Activated CD4-positive, alpha-beta T cell treated with anti-CD3 and anti-CD28 coated beads, Interleukin-2, amount 50 U/mL, for 24 hours (primary cell): ENCODE measurements at regions not wholly inside any gene's neighbourhood (a gene's known extent, or its start where the extent isn't known, plus 50 kb on each side); places are given as distances from the start of the nearest gene placed in this dataset.
"Not testable (repeated sequence)": the region's sequence is repeated elsewhere in the genome, so short reads cannot be mapped to it uniquely, and the experiment has no call there.

Experiments
- DNase-seq, 2 donors: peaks; one replicate each; pipeline ENCODE4 v3.0.0-alpha.2; 2020; ENCODE audit warnings: low read depth in 1 of 2, low spot score in 1 of 2

DNA sequence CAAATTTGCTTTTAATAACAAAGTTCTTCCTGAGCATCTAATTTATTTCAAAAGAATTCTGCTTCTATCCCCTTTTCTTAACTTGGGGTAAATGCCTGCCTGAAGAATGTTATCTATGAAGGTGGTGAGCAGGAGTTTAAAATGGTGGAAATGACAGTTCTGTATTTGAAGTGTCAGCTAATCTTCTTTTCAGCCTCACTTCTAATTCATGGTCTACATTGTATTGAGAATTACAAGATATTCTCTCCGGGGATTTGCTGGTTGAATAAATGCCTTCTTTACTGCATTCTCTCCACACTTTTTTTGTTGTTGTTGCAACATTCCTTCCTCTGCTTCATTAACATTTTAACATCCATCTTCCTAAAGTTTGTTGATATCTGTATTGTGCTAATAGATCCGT, 143.1 kb upstream of the GRIN3A start:
- no peak for DNase-seq

DNA sequence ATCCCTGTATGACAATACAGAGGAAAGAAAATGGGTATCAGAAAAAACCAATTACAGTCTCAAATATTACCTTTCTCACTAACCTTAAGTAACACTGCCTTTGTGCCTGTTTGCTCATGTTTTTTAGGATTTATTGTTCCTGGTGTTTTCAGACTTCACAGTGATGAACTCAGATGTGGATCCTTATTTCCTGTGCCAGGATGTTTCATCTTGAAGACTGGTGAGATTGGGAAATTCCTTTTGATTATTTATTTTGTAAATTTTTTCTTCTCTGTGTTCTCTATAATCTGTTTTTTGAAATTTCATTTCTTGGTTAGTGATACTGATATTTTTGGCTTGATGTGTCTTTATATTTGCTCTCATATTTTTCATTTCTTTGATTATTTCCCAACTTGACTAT, 142.4 kb upstream of the GRIN3A start:
- DNase-seq: no peak

DNA sequence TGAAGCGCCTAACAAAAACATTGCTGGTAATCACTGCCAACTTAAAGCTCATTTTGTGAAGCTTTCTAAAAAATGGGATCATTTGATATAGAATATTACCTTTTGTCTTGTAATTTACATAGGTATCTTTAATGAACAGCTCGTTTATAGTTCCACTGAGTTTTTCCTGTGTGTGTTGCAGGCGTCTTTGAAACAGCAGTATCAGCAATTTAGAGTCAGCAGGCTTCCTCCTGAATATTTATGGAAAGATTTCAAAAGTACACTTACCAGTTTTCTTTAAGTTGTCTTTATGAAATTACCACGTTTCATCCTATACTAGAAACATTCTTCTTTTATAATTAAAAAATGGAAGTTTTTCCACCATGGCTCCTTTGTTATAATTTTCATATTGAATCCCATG, 140.3 kb upstream of the GRIN3A start:
- no peak for DNase-seq

DNA sequence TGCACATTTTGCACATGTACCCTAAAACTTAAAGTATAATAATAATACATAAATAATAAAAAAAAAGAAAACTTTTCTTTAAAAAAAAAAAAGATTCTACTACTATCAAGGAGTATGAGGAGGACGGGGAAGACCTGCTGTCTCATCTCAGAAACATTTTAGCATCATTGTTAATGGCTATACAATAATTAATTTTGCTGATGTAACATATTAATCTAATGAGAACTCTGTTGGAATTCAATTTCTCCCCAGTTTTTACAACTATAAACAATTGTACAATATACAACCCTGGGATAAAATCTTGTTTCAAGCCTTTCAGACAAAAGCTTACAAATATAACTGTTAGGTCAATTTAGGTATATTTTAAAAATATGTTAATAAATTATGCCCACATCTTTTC, 139.0 kb upstream of the GRIN3A start:
- no peak for DNase-seq

DNA sequence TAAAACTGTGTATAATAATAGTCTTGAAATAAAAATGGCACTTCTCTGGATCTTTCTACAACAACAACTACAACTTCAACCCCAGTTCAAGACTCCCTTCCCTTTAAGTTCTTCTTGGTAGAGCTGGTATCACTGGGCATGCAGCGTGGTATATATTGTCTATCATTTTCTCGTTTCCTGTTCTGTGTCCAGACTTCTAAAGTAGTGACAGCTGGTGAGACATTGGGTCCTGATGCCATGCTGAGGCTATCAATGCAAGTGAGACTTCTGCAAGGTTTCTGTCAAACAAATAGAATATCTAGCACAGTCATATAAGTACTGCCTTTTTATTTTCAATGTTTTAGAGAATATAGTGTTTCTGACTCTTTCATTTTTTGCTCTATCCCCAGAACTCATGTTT, 123.0 kb upstream of the GRIN3A start:
- no peak for DNase-seq

DNA sequence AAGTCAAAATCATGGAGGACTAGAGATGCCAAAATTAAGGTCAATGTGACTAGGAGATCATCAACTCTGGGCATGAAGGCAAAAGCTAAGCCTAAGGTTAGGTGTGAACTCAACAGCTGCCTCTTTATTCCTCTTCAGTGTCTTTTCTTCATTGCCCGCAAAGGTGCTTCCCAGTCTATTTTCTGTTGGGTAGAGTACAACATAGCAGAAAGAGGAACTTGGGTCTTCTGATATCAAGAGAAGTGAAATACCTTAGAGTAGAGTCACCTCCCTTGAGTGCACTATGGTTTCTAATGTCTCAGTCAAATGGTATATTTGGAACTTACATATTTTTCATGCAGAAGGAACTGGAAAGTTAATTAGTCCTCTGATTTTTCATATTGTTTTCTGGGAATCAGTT, 122.5 kb upstream of the GRIN3A start:
- no peak for DNase-seq

DNA sequence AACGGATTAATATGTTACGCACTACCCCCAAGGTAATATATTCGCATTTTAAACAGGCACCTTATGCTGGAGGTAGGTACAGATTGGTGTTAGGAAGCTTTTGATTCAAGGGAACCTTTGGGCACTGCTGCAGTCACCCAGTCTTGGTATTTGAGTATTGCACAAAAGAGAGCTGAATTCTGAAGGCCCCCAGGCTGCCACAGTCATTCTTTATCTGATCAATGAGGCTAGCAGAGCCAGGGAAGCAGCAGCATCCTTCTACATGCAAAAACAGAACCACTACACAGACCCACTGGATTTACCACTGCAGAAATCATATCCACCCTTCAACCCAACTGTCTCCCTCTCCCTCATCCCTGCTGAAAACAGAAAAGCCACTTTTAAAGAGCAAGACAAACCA, 121.2 kb upstream of the GRIN3A start:
- DNase-seq: no peak

DNA sequence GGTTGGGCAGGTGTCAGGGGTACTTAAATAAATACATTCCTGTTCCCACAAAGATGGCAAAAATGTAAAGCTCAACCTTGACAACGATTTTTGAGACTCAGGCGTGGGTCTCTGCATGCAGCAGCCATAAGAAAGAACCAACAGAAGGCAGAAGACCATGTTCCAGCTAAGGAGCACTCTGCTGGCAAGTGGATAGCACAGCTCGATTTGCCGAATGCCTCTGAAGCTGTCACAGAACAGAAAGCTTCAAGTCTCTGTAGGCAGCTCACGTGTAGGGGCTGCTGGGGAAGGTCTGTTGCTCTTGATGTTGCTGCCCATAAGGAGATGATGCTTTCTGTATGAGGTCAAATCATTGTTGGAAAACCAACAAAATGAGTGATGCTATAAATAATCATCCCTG, 119.6 kb upstream of the GRIN3A start:
- no peak for DNase-seq

DNA sequence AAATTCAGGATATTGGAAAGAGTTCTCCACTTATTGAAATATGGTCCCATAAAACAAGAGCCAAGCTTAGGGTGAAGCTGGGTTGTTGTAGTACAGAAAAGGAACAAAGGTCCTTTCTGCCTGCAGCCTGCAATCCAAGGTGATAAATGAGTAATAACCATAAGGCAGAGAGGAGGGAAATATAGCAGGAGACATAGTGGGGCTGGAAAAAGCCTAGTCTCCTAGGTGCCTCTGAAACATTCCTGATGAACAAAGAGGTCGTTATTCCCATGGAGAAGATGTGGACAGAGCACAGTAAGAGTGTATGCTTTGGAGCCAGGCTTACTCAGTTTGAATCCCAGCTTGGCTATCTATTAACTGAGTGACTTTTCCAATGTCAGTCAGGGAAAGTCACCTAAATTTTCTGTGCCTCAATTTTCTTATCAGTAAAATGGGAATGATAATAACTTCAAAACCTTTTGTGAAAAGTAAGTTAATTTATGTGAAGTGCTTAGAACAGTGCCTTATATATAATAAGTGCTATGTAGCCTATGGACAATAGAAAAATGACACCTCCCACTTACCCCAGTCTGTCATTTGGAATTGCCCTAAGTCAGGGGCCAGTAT, 110.8 kb upstream of the GRIN3A start:
- no peak for DNase-seq

DNA sequence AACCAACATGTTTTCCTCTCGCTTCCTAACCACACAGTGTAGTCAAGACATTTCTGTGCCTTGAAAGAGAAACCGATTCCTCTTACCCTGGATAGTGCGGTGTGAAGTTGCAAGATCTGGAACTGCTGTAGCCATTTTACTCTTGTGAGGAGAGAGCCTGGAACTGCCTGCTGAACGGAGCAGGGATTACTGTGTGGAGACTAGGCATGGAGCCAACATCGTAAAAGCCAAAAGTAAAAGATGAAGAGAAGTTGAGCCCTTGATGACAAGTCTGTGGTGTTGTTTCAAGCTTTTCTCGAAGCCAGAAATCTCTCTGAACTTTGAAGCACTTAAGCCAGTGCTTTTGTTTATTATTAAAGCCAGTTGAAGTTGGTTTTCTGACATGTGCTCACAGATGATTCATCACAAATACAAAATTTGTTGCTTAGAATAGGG, 110.1 kb upstream of the GRIN3A start:
- DNase-seq: no peak

DNA sequence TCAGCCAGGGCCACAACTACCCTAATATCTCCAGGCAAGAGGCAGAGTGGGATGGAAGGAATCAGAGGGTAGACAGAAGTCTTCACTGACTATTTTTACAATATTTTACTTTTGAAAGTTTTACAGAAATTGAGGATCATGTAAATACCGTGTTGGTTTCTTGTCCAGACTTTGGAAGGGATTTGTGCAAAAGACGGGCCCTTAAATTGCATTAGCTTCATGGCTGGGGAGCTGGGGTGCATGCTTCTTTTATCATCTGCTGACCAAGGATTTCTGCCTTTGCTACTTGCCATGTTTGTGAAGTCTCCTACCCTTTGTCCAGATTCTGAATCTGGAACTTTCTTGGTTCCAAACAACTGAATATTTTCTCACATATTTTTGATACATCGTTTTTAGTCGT, 107.7 kb upstream of the GRIN3A start:
- no peak for DNase-seq

DNA sequence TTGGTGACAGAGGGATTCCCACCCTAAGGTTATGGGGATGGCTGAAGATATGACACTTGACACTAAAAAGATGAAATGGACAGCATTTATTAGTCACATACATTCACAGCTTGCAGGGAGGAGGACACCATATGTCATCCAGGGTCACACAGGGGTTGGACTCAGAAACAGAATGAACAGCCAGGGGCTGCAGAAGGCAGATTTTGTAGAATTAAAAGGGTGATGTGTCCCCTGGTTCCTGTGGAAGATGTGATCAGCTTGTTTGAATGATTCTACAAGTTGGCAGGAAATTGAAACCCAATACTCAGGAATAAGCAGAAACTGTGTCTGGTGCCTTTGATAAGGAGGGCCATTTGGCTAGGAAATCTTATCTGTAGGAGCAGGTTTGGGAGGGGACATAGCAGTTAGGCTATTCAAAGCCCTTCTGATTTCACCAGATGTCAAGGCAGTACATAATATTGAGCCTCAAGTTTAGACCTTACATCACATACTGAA, 102.3 kb upstream of the GRIN3A start:
- no peak for DNase-seq

DNA sequence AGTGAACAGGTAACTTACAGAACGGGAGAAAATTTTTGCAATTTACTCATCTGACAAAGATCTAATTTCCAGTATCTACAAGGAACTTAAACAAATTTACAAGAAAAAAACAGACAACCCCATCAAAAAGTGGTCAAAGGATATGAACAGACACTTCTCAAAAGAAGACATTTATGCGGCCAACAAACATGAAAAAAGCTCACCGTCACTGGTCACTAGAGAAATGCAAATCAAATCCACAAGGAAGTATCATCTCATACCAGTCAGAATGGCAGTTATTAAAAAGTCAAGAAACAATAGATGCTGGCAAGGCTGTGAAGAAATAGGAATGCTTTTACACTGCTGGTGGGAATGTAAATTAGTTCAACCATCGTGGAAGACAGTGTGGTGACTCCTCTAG, 100.5 kb upstream of the GRIN3A start:
- not testable (repeated sequence) for DNase-seq

DNA sequence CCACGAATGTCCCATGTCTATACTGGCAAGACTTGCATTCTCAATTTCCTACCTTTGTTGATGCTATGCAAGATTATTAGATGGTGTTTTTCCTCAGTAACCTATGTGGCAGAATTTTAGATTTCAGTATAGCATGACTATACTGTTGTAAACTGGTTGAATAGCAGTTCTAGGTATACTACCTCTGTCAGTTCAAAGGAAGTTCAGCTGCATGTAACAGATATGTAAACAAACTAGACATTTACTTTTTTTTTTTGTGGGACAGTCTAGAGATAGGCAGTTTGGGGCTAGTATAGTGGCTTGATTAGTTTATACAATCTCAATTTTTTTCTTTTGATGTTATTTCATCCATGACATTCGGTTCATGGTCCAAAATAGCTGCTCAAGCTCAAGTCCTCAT, 97.6 kb upstream of the GRIN3A start:
- no peak for DNase-seq

DNA sequence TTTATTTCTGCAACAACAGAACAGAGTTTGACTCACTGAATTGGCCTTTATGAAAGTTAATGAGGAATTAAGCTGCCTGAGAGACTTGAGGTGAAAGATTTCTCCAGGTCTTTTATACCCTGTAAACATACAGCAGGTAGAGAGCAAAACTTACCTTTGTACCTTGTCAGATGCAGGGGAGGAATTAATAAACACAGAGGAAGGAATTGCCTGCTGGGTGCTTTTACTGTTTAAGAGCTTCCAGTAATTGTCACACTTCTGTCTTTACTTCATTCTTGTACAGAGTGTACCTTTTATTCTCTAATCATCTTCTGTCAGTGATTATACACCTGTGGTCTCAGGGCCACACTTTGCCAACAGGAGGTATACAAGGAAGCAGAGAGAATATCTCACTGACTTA, 94.0 kb upstream of the GRIN3A start:
- DNase-seq: no peak

DNA sequence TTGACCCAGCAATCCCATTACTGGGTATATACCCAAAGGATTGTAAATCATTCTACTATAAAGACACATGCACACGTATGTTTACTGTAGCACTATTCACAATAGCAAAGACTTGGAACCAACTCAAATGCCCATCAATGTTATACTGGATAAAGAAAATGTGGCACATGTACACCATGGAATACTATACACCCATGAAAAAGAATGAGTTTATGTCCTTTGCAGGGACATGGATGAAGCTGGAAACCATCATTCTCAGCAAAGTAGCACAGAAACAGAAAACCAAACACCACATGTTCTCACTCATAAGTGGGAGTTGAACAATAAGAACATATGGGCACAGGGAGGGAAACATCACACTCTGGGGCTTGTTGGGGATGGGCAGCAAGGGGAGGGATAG, 83.0 kb upstream of the GRIN3A start:
- not testable (repeated sequence) for DNase-seq

DNA sequence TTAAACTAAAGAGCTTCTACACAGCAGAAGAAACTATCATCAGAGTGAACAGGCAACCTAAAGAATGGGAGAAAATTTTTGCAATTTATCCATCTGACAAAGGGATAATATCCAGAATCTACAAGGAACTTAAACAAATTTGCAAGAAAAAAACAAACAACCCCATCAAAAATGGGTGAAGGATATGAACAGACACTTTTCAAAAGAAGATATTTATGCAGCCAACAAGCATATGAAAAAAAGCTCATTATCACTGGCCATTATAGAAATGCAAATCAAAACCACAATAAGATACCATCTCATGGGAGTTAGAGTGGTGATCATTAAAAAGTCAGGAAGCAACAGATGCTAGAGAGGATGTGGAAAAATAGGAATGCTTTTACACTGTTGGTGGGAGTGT, 82.5 kb upstream of the GRIN3A start:
- not testable (repeated sequence) for DNase-seq

DNA sequence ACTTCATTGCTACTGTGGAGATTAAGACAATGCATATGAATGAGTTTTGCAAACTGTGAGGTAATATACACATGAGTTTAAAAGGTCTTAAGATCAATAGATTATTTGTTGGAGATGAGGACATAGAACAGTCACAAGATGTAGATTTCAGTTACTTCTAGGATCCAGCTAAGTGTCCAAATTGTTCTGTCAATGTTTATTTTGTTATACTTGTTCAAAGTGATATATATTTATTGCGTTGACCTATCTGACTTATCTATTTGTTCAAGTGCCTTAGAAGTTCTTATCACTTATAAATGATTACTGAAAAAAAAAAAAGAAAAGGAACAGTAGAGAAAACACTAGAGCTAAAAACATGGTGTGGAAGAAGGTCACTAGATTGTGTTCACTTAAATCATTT, 75.6 kb upstream of the GRIN3A start:
- no peak for DNase-seq

DNA sequence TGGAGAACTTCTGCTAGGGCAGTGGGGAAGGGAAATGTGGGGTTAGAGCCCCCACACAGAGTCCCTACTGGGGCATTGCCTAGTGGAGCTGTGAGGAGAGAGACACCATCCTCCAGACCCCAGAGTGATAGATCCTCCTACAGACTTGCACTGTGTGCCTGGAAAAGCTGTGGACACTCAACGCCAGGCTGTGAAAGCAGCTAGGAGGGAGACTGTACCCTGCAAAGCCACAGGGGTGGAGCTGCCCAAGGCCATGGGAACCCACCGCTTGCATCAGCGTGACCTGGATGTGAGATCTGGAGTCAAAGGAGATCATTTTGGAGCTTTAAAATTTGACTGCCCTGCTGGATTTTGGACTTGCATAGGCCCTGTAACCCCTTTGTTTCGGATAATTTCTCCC, 69.4 kb upstream of the GRIN3A start:
- not testable (repeated sequence) for DNase-seq

DNA sequence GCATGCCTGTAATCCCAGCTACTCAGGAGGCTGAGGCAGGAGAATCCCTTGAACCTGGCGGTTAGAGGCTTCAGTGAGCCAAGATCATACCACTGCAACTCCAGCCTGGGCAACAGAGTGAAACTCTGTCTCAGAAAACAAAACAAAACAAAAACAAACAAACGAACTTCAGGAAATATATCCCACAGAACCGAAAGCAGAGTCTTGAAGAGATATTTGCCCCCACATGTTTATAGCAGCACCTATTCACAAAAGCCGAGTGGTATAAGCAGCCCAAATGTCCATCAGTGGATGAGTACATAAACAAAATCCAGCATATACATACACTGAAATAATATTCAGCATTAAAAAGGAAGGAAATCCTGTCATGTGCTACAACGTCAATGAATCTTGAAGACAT, 57.6 kb upstream of the GRIN3A start:
- DNase-seq: no peak

DNA sequence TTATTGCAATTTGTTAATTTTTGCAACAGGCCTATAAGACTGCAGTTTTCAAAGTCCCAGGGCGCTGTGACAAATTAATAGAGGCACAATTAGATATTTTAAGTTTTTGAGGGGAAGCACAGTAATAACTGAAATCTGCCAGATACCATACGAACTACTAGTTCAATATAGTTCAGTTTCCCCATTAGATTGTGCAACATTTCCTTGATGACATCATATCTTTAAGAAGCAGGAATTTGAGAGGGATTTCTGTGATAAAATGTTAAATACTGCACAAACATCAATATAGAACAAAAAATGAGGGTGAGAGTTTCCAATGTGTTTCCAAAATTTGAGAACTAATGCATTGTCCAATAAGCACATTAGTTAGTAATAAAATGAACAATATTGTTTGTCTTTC, 56.7 kb upstream of the GRIN3A start:
- DNase-seq: no peak

DNA sequence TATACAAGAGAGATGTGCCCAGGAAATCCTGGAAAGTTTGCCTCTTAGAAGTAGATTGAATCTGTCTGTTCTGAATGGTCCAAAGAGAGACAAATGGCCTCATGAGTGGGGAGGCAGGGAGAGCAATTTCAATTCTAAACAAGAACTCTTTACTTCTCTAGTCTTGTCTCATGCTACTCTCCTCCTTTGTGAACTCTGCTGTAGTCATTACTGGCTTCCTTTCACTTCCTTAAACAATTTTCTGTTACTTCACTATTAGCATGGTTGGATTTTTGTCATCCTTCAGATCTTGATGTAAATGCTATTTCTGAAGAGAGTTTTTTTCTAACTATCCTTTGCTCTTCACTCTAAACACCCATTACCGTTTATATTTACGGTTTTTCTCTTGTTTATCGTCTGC, 54.0 kb upstream of the GRIN3A start:
- DNase-seq: no peak

DNA sequence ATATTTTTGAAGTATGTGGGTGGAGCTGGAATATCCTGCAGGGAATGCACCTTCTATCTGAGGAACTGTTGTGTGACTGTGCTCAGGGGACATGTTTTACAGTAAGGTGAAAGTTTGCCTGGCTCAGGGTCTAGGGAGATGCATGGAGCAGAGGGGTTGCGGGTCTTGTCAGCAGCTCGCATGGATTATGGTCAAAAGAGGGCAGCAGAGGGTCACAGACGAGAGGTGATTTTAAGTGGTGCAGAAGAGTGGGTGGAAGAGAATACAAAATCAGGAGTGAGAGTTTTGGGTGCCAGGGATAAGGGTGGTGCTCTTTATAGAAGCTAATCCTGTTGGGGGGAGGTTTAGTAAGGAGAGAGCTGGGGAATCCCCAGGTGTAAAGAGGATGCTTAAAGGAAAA, 53.5 kb upstream of the GRIN3A start:
- peak in 1 of 2 donors; percentile 4 for DNase-seq

DNA sequence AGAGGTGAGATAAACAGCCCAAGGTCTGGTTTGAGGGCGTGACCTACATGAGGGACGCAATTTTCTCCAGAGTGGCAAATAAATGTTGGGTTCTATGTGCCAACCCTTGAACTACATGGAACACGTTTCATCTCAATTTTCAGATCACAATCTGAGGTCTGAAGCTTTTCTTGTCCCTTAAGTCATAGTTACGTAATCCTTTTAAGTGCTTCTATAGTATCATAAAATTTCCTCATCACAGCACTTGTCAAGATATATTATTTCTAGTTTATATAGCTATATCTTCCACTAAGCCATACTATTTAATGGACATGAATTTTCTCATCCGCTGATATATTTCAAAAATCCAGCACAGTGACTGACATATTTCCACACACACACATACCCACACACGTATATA, 53.1 kb upstream of the GRIN3A start:
- no peak for DNase-seq
